Activated CD4-positive, alpha-beta memory T cell treated with anti-CD3 and anti-CD28 coated beads for 36 hours (primary cell): ENCODE measurements at regions not wholly inside any gene's neighbourhood (a gene's known extent, or its start where the extent isn't known, plus 50 kb on each side); places are given as distances from the start of the nearest gene placed in this dataset.

Experiments used
- CTCF ChIA-PET: fragments of 350-600 bp; sonication (Branson Sonifier 250); formaldehyde crosslinking; loops from one replicate; lab custom pipeline; 2021; ENCODE audit warnings: antibody characterized with exemption, inconsistent platforms; lab: Charles Lee
- POLR2A ChIA-PET: fragments of 350-600 bp; sonication (Branson Sonifier 250); formaldehyde crosslinking; loops from one replicate; lab custom pipeline; 2021; ENCODE audit warnings: antibody characterized with exemption; lab: Charles Lee
- DNase-seq: peaks from one replicate; pipeline ENCODE4 v3.0.0-alpha.2; 2020
- H3K27ac Mint-ChIP-seq: one replicate; pipeline ENCODE4 v1.8.0; 2021; ENCODE audit warnings: mixed read lengths
- H3K27me3 Mint-ChIP-seq: one replicate; pipeline ENCODE4 v1.8.0; 2021; ENCODE audit warnings: mixed read lengths
- H3K36me3 Mint-ChIP-seq: one replicate; pipeline ENCODE4 v1.8.0; 2021; ENCODE audit warnings: mixed read lengths
- H3K4me1 Mint-ChIP-seq: one replicate; pipeline ENCODE4 v1.8.0; 2021; ENCODE audit warnings: low read depth, mixed read lengths
- H3K4me3 Mint-ChIP-seq: one replicate; pipeline ENCODE4 v1.8.0; 2021; ENCODE audit warnings: mild to moderate bottlenecking, mixed read lengths
- H3K9me3 Mint-ChIP-seq: one replicate; pipeline ENCODE4 v1.8.0; 2021; ENCODE audit warnings: mixed read lengths
- intact Hi-C: fragments of 100-400 bp; cut with micrococcal nuclease; formaldehyde crosslinking; loops from one replicate; pipeline ENCODE4 v1.15.1; 2023

GRCh38 chr3:43206105-43206504, 80.2 kb upstream of the SNRK start:
- intact Hi-C loops, result no loop called here
- H3K4me1 Mint-ChIP-seq, result peaks cover 2% of the 10 kb centered on the region
- H3K27ac Mint-ChIP-seq, result no peak overlapping the region
- H3K4me3 Mint-ChIP-seq, result no peak overlapping the region
- no peak for DNase-seq
- no peaks in the 10 kb centered on the region for H3K36me3 Mint-ChIP-seq
- no peaks in the 10 kb centered on the region for H3K9me3 Mint-ChIP-seq
- ChIA-PET CTCF (no interaction called here), POLR2A (no interaction called here)
- no peaks in the 10 kb centered on the region for H3K27me3 Mint-ChIP-seq

- H3K4me1 Mint-ChIP-seq, result peaks cover 19% of the 10 kb centered on the region
- no peaks in the 10 kb centered on the region for H3K9me3 Mint-ChIP-seq
- ChIA-PET POLR2A (no interaction called here), CTCF (interaction anchor here (0.8 kb wide), 1 partner anchor 21 kb away, joined by 3 read pairs; no protein-coding TSS in a partner anchor)
- intact Hi-C loops, result no loop called here
- H3K27me3 Mint-ChIP-seq, result no peaks in the 10 kb centered on the region
- H3K36me3 Mint-ChIP-seq, result peaks cover 1% of the 10 kb centered on the region
- no peak overlapping the region for H3K27ac Mint-ChIP-seq
- DNase-seq, result no peak
- H3K4me3 Mint-ChIP-seq, result no peak overlapping the region
These were observed 83.3 kb upstream of the SNRK start for GRCh38 chr3:43203022-43203421.

- Mint-ChIP-seq H3K27me3 (no peaks in the 10 kb centered on the region), H3K9me3 (no peaks in the 10 kb centered on the region), H3K4me1 (peaks cover 26% of the 10 kb centered on the region), H3K4me3 (no peak overlapping the region), H3K36me3 (peaks cover 1% of the 10 kb centered on the region), H3K27ac (no peak overlapping the region)
- CTCF ChIA-PET, result no interaction called here
- intact Hi-C loops, result no loop called here
- POLR2A ChIA-PET, result no interaction called here
- no peak for DNase-seq
These were observed 84.8 kb upstream of the SNRK start for GRCh38 chr3:43201581-43201980.

GRCh38 chr3:43199645-43200306, 86.6 kb upstream of the SNRK start:
- Mint-ChIP-seq H3K4me3 (no peak overlapping the region), H3K36me3 (peaks cover 1% of the 10 kb centered on the region), H3K27ac (no peak overlapping the region), H3K9me3 (no peaks in the 10 kb centered on the region), H3K4me1 (peaks cover 44% of the 10 kb centered on the region), H3K27me3 (no peaks in the 10 kb centered on the region)
- CTCF ChIA-PET, result interaction anchor here (1.3 to 1.4 kb wide), 2 partner anchors 23 to 37 kb away, joined by 3 to 5 read pairs; no protein-coding TSS in a partner anchor
- no peak for DNase-seq
- POLR2A ChIA-PET, result no interaction called here
- intact Hi-C loops, result no loop called here

GRCh38 chr3:43198791-43199644, 87.3 kb upstream of the SNRK start:
- CTCF ChIA-PET, result interaction anchor here (1.3 to 1.4 kb wide), 3 partner anchors 10 to 37 kb away, joined by 3 to 5 read pairs (median 3); no protein-coding TSS in a partner anchor
- H3K27ac Mint-ChIP-seq, result peak overlapping the region; percentile 47
- DNase-seq, result no peak
- POLR2A ChIA-PET, result no interaction called here
- no peaks in the 10 kb centered on the region for H3K27me3 Mint-ChIP-seq
- peaks cover 1% of the 10 kb centered on the region for H3K36me3 Mint-ChIP-seq
- no peak overlapping the region for H3K4me3 Mint-ChIP-seq
- intact Hi-C loops, result no loop called here
- H3K9me3 Mint-ChIP-seq, result no peaks in the 10 kb centered on the region
- peaks cover 51% of the 10 kb centered on the region for H3K4me1 Mint-ChIP-seq

- Mint-ChIP-seq H3K4me1 (peaks cover 59% of the 10 kb centered on the region), H3K9me3 (no peaks in the 10 kb centered on the region), H3K36me3 (peaks cover 1% of the 10 kb centered on the region), H3K27ac (peak overlapping the region; percentile 47), H3K27me3 (no peaks in the 10 kb centered on the region), H3K4me3 (no peak overlapping the region)
- intact Hi-C loops, result no loop called here
- CTCF ChIA-PET, result interaction anchor here (1.3 to 1.4 kb wide), 3 partner anchors 11 to 36 kb away, joined by 3 to 5 read pairs (median 3); no protein-coding TSS in a partner anchor
- POLR2A ChIA-PET, result no interaction called here
- DNase-seq, result no peak
These were observed 88.0 kb upstream of the SNRK start for GRCh38 chr3:43198301-43198700.

GRCh38 chr3:43197181-43197580, 89.2 kb upstream of the SNRK start:
- Mint-ChIP-seq H3K36me3 (peaks cover 1% of the 10 kb centered on the region), H3K4me1 (peaks cover 70% of the 10 kb centered on the region), H3K27me3 (no peaks in the 10 kb centered on the region), H3K9me3 (no peaks in the 10 kb centered on the region), H3K4me3 (no peak overlapping the region), H3K27ac (no peak overlapping the region)
- intact Hi-C loops, result no loop called here
- CTCF ChIA-PET, result no interaction called here
- DNase-seq, result no peak
- POLR2A ChIA-PET, result no interaction called here

- intact Hi-C loops, result no loop called here
- ChIA-PET CTCF (no interaction called here), POLR2A (no interaction called here)
- Mint-ChIP-seq H3K27ac (no peak overlapping the region), H3K4me3 (no peak overlapping the region), H3K36me3 (peaks cover 1% of the 10 kb centered on the region), H3K4me1 (peaks cover 74% of the 10 kb centered on the region), H3K27me3 (no peaks in the 10 kb centered on the region), H3K9me3 (no peaks in the 10 kb centered on the region)
- DNase-seq, result no peak
These were observed 89.6 kb upstream of the SNRK start for GRCh38 chr3:43196721-43197120.

GRCh38 chr3:43195115-43195498, 89.2 kb upstream of the POMGNT2 start:
- Mint-ChIP-seq H3K27me3 (no peaks in the 10 kb centered on the region), H3K4me3 (no peak overlapping the region), H3K9me3 (no peaks in the 10 kb centered on the region), H3K4me1 (peaks cover 71% of the 10 kb centered on the region), H3K27ac (peak overlapping the region; percentile 86), H3K36me3 (peaks cover 1% of the 10 kb centered on the region)
- ChIA-PET POLR2A (no interaction called here), CTCF (no interaction called here)
- intact Hi-C loops, result no loop called here
- DNase-seq, result no peak

GRCh38 chr3:43194490-43195114, 88.7 kb upstream of the POMGNT2 start:
- DNase-seq, result peak; percentile 56
- peak overlapping the region; percentile 86 for H3K27ac Mint-ChIP-seq
- H3K4me1 Mint-ChIP-seq, result peaks cover 69% of the 10 kb centered on the region
- no peaks in the 10 kb centered on the region for H3K9me3 Mint-ChIP-seq
- intact Hi-C loops, result loop anchor here (1.0 kb wide), 1 partner anchor 32 kb away; no protein-coding TSS in a partner anchor
- H3K36me3 Mint-ChIP-seq, result peaks cover 1% of the 10 kb centered on the region
- ChIA-PET POLR2A (no interaction called here), CTCF (no interaction called here)
- H3K27me3 Mint-ChIP-seq, result no peaks in the 10 kb centered on the region
- H3K4me3 Mint-ChIP-seq, result peak overlapping the region; percentile 16

GRCh38 chr3:43194069-43194468, 88.2 kb upstream of the POMGNT2 start:
- DNase-seq, result peak; percentile 19
- intact Hi-C loops, result loop anchor here (1.0 kb wide), 1 partner anchor 32 kb away; no protein-coding TSS in a partner anchor
- Mint-ChIP-seq H3K27ac (peak overlapping the region; percentile 86), H3K4me3 (peak overlapping the region; percentile 16), H3K27me3 (no peaks in the 10 kb centered on the region), H3K9me3 (no peaks in the 10 kb centered on the region), H3K36me3 (no peaks in the 10 kb centered on the region), H3K4me1 (peaks cover 65% of the 10 kb centered on the region)
- ChIA-PET POLR2A (no interaction called here), CTCF (no interaction called here)

GRCh38 chr3:43192028-43192427, 86.1 kb upstream of the POMGNT2 start:
- H3K4me3 Mint-ChIP-seq, result no peak overlapping the region
- no peaks in the 10 kb centered on the region for H3K27me3 Mint-ChIP-seq
- DNase-seq, result no peak
- H3K9me3 Mint-ChIP-seq, result peaks cover 10% of the 10 kb centered on the region
- POLR2A ChIA-PET, result interaction anchor here (0.6 to 1.1 kb wide), 2 partner anchors 12 to 671 kb away, joined by 3 read pairs; no protein-coding TSS in a partner anchor
- H3K4me1 Mint-ChIP-seq, result peaks cover 51% of the 10 kb centered on the region
- CTCF ChIA-PET, result no interaction called here
- peak overlapping the region; percentile 3 for H3K27ac Mint-ChIP-seq
- intact Hi-C loops, result no loop called here
- no peaks in the 10 kb centered on the region for H3K36me3 Mint-ChIP-seq
